HG02623 (cell line): ENCODE measurements at regions not wholly inside any gene's neighbourhood (a gene's known extent, or its start where the extent isn't known, plus 50 kb on each side); places are given as distances from the start of the nearest gene placed in this dataset.

Experiments used
- ATAC-seq: cut with Tn5 transposase; IDR thresholded peaks from one replicate; pipeline ENCODE4 v1.9.1; 2021; ENCODE audit warnings: moderate library complexity; ENCODE audit not compliant: unreplicated experiment

DNA sequence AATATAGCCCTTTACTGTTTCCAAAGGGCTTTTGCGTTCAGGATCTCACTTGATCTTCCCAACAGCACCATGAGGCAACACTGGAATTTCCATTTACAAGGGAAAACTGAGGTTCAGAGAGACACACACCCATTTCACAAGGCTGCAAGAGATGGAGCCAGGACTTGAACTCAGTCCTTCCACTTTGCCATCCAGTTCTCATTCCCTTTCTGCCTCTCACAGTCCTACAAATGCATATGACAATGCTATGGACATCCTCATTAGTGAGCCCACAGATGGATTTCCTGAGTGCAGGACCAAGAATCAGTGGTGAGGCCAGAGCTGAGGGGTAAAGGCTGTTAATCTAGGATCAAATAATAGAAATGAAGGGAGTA is 136.1 kb upstream of the MYCN start:
- no peak for ATAC-seq

DNA sequence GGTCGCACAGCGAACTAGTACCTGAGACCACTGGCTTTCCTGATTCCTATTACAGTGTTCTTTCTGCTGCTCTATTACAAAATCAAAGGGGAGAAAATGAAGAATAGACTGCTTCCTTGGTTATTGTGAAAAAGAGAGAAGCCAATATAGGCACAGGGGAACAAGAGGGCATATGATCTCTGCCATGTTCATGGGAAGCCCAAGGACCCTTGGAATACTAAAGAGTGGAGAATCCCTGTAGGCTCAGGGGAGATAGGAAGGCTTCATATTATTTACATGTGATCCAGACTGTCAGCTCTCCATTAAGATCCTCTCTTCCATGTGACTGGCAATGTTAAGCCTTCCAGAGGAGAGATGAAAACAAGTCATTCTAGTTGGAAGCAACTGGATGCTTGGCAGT is 135.7 kb upstream of the MYCN start:
- ATAC-seq = no peak

- ATAC-seq = no peak
These were observed 135.1 kb upstream of the MYCN start for GRCh38 chr2:15805206-15805605.

DNA sequence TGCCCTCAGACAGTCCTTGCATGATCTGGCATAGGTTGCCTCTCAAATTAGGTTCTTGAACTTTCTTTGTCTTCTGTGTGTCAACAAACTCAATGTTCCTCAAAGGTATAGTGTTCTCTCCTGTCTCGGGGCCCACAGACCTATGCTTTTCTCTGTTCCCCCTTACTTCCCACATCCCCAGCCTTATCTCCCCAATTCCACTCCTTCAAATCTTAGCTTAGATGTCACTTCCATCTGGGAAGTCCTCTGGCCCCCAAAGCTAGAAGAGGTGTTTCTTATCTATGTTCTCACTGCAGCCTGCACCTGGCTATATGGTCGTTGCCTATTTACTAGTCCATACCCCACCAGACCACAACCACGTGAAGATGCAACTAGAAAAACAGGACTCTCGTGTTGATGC is 134.6 kb upstream of the MYCN start:
- ATAC-seq = no peak

GRCh38 chr2:15806801-15807417 is 133.4 kb upstream of the MYCN start:
- no peak for ATAC-seq

DNA sequence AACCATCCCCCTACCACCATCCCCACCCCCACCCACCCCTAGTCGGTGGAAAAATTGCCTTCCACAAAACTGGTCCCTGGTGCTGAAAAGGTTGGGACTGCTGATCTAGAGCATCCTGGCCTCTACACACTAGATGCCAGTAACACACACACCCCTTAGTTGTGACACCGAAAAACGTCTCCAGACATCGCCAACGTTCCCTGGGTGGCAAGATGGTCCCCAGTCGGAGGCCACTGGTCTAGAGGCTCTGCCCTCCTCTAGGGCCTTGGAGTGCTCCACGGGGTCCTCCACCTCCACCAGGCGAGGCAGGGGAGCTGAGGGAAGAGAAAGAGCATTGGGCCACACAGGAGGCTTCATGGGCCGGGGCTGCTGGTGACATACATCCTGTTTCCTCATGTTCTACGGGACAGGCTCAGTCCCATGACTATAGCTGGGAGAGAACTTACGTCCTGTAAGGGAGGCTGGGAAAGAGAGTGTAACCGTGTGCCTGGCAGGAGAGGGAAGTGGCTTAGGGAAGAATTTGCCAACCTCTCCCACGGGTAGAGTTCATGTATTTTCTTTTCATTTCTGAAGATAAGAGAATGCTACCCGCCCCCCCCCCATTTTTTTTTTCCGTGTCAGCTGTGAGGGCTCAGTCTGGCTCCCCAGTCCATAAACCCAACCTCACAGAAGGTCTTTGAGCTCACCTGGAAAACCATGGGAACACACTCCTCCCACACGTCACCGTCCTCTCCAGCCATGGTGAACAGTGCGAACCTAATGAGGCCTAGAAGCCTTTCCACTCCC is 132.7 kb upstream of the MYCN start:
- ATAC-seq = no peak

DNA sequence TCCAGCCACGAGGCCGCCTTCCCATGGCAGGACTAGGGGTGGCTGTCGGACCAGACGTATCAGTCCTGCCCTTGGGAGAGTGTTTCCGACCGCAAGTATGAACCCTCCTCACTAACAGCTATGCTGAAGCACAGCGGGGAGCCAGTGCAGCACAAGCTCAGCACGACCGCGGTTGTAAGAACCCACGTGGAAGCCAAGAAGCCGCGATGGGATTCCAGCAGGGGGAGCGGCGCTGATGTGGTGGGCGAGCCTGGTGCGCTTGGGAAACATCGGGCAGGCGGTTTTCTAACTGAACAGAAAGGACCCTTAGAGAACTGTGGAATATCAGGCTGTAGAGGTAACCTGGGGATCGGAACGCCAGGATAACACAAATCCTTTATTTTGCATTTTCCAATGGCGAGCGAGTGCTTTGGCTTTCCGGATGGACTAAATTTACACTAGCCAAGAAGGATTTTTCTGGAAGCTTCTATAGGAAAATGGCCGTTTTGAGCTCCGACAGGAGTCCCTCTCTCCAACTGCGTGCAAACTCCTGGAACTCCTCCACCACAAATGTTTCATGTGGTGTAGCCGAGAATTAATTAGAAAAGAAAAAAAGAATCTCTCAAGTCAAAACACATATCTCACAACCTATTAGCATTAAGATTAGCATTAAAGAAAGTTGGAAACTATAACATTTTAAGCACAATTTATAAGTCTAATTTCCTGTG is 132.0 kb upstream of the MYCN start:
- no peak for ATAC-seq

GRCh38 chr2:15808944-15809343 is 131.4 kb upstream of the MYCN start:
- no peak for ATAC-seq

GRCh38 chr2:15809404-15809803 is 130.9 kb upstream of the MYCN start:
- ATAC-seq = no peak

GRCh38 chr2:15810477-15811150 is 129.7 kb upstream of the MYCN start:
- no peak for ATAC-seq

DNA sequence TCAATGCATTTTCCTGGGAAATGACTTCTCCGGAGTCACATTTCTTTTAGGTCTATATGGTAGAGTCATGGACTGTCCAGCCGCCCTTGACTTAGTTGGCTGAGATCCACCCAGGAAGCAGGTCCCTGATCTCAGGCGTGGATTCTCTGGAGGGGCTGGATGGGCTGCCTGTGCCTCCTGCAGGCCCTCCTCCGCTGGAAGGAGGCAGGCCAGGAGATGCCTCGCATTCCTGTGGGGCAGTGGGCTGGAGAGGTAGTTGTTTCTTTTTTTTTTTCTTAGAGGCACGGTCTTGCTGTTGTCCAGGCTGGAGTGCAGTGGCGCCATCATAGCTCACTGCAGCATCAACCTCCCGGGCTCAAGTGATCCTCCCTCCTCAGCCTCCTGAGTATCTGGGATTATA is 129.0 kb upstream of the MYCN start:
- ATAC-seq = no peak

- no peak for ATAC-seq
These were observed 128.1 kb upstream of the MYCN start for GRCh38 chr2:15812187-15812780.

GRCh38 chr2:15813481-15814266 is 126.7 kb upstream of the MYCN start:
- ATAC-seq = no peak

- no peak for ATAC-seq
These were observed 125.9 kb upstream of the MYCN start for GRCh38 chr2:15814403-15814802.

DNA sequence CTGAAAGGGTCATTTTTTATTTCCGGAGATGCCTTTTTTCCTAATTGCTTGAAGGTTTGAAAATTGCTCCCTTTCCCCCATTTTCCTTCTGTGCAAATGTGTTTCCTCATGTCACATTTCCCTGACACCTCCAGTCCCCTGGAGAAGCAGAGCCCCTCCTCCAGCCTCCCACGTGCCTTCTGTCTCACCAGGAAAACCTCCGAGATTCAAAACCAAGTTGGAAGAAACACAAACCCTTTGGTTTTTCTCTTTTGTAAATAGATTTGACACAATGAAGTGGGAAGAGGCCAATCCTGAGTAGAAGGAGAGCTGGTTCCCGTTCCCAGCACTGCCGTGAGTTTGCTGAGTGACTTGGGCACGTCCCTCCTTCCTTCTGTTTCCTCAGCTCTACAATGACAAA is 125.4 kb upstream of the MYCN start:
- no peak for ATAC-seq

- ATAC-seq = no peak
These were observed 124.1 kb upstream of the MYCN start for GRCh38 chr2:15816226-15816625.

DNA sequence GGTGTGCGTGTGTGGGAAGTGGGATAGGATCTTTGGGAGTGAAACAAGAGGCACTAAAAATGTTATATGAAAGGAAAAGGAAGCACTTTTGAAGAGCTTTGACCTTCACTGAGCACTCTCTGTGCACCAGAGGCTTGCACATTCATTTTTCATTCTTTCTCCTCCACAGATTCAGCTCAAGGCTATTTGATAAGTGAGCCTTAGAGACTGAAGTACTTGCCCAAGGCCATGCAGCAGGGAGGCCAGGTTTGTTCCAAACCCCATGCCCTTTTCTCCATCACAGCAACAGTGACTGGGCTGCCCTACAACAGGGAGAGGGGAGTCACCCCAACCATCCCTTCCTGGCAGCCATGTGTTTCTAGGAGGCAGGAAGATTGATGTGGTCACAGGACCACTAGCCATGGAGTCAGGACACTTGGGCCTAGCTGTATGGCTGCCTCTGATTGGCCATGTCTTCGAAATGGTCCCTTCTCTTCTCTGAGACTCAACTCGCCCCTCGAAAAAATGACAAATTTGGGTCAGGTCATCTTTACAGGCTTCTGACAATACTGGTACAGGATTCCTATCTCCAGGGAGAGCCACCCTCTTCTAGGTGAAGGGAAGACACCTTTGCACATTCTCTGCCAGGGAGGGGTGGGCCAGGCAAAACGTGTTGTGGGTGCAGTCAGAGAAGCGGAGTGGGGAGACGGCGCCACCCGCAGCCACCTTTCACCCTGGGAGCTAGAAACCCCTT is 123.5 kb upstream of the MYCN start:
- no peak for ATAC-seq

DNA sequence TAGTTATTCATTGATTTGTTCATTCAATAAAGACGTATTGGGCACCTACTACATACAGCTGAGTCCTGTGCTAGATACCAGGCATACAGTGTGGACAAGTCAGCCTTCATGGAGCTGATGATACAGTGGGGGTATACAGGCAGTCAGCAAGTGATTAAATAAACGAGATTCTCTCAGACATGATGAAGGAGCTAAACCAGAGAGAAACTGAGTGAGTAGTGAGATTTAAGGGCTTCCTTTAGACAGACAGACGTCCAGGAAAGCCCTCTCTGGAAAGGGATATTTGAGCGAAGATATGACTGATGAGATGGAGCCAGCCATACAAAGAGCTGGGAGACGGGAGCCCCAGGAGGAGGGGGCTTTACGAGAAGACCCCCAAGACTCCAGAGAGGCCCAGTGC is 122.6 kb upstream of the MYCN start:
- ATAC-seq = no peak

- ATAC-seq = no peak
These were observed 122.0 kb upstream of the MYCN start for GRCh38 chr2:15818318-15818753.

- no peak for ATAC-seq
These were observed 121.5 kb upstream of the MYCN start for GRCh38 chr2:15818881-15819280.
